NCI-H748 treated with DMSO at 0.1 percent for 48 hours (cell line): ENCODE measurements at regions not wholly inside any gene's neighbourhood (a gene's known extent, or its start where the extent isn't known, plus 50 kb on each side); places are given as distances from the start of the nearest gene placed in this dataset.
"Not testable (repeated sequence)": the region's sequence is repeated elsewhere in the genome, so short reads cannot be mapped to it uniquely, and the experiment has no call there.

Source experiments
- DNase-seq: peaks from one replicate; lab custom pipeline; 2025; lab: John Stamatoyannopoulos, UW

DNA sequence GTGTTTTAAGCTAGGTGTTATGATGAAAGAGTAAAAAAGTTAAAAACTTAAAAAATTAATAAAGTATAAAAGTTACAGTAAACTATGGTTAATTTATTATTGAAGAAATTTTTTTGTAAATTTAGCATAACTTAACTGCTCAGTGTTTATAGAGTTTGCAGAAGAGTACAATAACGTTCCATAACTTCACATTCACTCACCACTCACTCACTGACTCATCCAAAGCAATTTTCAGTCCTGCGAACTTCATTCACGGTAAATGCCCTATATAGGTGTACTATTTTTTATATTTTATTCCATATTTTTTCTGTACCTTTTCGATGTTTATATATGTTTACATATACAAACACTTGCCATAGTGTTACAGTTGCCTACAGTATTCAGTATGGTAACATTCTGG is 694.8 kb upstream of the SLC39A10 start:
- no peak for DNase-seq

- DNase-seq, result no peak
Observed at GRCh38 chr2:194954218-194954617, 702.8 kb upstream of the SLC39A10 start.

DNA sequence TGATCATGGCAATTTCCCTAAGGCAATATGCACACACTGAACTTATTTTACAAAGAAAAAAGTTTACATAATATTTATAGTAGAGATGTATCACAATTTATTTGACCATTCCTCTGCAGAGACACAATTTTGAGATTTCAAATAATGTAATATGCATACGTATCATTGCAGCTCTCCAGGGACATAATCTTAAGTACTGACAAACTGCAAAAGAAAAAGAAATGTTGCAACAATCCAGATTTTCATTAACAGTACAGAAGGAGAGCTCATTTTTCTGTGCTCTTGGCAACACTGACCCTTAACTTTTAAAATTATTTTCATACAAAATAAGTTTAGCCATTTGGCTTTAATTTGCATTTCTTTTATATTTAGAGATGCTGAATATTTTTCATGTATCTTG is 710.2 kb upstream of the SLC39A10 start:
- no peak for DNase-seq

DNA sequence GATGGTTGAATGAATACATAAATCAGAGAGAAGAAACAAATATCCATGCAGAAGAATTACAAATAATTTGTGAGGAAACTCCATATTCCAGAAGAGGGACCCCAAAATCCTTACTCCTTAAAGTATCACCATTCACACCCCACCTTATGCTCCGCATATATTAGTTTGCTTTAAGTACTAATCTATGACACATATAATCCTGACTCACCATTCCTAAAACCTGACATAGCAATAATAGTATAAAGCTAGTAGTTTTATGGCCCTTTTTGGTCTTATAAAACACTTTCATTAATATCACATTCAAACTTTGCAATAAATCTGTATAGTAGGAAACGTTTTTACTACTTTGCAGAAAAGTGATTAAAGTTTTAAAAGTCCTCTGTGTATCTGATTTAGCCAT is 719.0 kb upstream of the SLC39A10 start:
- DNase-seq, result no peak

- DNase-seq, result no peak
Observed at GRCh38 chr2:194927489-194927888, 729.5 kb upstream of the SLC39A10 start.

DNA sequence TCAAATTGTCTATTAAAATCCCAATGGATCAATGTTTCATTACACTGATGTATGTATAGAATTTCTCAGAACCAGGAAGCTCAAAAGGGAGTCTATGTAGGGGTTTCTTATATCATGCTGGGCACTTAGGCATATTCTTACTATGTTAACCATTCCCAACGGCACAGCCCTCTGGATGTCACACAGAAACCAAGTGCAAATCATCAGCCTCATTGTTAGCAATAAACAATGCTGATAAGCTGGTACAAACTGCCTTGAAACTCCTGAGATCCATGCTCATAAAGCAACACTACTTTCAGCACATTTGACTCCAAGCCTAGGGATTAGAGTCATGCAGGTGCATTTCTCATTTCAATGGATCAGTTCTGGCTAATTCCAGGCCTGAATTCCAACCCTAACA is 730.2 kb upstream of the SLC39A10 start:
- no peak for DNase-seq

DNA sequence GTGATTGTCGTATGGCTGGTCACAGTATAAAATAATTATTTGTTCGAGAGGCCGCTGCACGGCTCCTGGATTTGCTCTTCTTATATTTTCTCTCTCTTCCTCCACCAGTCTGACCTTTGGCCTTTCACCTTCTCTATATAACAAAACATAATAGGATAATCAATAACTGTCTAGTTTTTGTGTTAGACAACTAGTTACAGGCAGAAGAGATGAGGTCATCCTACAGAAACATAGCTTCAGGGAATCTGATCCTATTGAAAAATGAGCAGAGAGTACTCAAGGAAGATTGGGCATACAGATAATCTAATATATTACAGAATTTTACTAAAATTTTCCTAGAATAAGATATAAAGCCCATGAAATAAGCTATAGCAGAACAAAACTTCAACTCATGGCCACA is 731.3 kb upstream of the SLC39A10 start:
- no peak for DNase-seq

DNA sequence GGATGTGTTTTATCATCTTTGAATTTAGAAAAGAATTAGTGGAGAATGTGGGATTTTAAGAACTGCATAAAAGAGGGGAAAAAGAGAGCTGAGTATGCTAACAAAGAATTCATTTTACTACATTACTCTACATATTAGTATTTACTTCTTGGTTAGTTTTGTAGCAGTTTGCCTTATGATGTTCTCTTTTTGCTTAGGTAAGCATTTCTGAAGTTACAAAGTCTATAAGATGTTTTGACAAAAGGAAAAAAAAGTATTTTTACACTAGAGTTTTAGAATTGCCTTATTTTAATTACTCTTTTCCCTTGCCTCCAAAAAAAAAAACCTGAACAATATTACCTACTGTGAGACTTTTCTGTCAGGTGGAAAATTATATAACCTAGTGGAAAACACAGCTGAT is 739.5 kb upstream of the SLC39A10 start:
- no peak for DNase-seq

DNA sequence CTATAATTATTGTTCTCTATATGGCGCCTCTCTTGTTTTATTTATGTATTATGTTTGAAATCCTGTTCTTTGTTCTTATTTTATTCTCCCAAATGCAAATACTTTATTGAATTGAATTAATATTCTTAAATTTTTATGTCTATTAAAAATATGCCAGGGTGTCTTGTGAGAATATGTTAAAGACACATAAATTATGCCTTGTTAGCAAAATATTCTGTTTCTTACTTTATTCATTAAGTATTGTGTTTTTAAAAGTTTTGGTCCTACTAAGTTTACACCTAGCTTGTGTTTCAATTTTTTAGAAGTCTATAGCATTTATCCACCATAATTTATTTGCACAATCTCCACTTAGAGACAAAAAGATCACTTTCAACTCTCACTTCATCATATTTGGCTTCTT is 741.5 kb upstream of the SLC39A10 start:
- no peak for DNase-seq

GRCh38 chr2:194907569-194907968 is 749.5 kb upstream of the SLC39A10 start:
- no peak for DNase-seq

DNA sequence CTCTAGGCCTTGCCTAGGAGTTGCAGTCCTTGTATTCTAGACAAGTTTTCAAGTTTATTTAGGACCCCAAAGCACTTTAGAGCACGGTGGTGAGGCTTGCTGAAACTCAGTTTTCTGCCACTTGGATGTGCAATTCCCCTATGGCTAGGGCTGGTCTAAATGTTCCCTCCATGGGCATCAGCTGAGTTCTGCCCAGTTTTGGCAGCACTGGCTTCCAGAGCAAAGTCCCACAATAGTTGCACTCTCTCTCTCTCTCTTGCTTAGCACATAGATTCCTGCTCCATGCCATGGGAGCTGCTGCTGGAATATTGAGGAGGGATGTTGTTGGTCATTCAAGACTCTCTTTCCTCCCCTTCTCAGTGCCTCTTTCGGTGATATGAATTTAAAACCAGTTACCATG is 760.2 kb upstream of the SLC39A10 start:
- no peak for DNase-seq

- no peak for DNase-seq
Observed at GRCh38 chr2:194883711-194884110, 773.3 kb upstream of the SLC39A10 start.

DNA sequence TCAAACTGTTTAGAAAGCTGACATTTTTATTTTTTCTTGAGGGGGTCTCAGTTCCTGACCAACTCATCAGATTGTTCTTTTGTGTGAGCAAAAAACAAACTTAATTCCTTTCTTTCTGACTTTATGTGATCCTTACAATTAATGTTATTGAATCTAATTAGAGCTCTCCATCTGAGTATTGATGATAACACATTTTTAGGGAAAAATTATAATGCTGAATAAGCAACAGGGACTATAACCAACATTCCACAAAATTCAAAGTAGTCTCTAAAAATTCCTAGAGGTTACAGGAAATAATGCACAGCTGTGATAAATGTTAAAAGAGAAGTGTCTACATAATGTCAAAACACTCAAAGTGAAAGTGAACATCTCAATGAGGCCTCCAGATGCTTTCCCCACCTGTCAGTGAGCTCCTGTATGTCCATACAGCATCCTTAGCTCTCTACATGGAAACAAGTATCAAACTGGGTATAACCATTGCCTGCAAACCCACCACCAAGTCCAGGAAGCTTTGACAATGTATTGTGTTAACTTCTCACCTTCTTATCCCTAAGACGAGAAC is 786.0 kb upstream of the SLC39A10 start:
- DNase-seq, result no peak

DNA sequence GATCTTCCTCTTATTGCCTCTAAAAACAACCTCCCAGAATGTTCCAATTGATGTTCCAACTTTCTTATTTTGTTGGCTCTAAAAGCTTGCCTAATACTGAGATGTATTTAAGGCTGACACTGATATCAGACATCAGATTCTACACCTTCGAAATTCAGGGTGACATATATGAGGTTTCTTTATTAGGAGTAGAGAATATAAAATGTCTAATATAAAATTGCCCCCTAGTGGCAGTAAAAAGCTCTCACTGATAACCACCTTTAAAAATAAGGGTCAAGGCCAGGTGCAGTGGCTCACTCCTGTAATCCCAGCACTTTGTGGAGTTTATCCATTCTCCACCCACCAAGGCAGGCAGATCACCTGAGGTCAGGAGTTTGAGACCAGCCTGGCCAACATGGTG is 789.7 kb upstream of the SLC39A10 start:
- DNase-seq, result peak; percentile 50

DNA sequence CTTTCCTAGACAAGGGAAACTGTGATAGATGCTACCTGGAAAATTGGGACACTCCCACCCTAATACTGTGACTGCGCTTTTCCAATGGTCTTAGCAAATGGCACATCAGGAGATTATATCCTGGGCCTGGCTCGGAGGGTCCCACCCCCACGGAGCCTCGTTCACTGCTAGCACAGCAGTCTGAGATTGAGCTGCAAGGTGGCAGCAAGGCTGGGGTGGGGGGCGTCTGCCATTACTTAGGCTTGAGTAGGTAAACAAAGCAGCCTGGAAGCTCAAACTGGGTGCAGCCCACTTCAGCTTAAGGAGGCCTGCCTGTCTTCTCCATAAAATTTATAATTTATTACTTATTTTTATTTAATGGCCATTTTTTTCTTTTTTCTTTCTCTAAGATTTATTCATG is 802.1 kb upstream of the SLC39A10 start:
- no peak for DNase-seq

DNA sequence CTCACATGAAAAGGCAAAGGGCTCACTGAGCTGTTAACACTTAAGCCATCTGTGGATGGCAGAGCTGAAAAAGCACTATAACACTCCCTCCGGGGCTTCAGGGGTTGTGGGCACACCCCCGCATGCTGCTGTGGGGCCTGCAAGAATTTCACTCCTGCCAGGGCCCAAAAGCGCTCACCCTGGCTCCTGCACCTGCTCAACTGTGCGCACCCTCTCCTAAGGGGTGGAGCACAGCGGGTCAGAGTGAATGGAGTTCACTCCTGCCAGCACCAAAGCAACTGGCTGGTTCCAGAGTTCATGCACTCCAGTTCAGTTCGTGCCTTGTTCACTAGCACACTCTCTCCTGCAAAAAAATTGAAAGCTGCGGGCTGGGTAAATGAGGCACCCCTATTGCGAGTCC is 814.2 kb upstream of the SLC39A10 start:
- no peak for DNase-seq

- not testable (repeated sequence) for DNase-seq
Observed at GRCh38 chr2:194834371-194834770, 822.7 kb upstream of the SLC39A10 start.

- DNase-seq, result no peak
Observed at GRCh38 chr2:194826241-194826640, 830.8 kb upstream of the SLC39A10 start.

- no peak for DNase-seq
Observed at GRCh38 chr2:194824450-194824849, 832.6 kb upstream of the SLC39A10 start.

- DNase-seq, result no peak
Observed at GRCh38 chr2:194822657-194823056, 834.4 kb upstream of the SLC39A10 start.

DNA sequence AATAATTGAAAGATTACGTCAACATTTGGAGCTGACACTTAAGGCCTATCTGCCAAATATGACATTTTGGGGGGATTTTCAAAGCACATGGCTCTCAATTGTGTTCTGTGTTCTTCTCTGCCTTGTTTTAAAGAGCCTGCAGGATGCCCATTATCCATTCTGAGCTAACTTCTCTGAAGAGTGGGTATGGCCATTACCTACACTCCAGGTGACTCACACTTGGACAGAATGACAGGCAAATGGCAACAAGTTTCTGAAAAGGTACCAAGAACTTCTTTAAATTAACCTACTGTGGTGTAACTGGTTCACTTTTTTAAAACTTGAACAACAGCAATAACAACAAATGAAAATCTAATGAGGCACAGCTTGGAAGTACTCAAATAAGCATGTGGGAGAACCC is 834.9 kb upstream of the SLC39A10 start:
- peak; percentile 30 for DNase-seq

GRCh38 chr2:194819367-194819766 is 837.7 kb upstream of the SLC39A10 start:
- DNase-seq, result peak; percentile 47

- no peak for DNase-seq
Observed at GRCh38 chr2:194815475-194815874, 841.6 kb upstream of the SLC39A10 start.

- DNase-seq, result no peak
Observed at GRCh38 chr2:194802589-194802988, 854.4 kb upstream of the SLC39A10 start.

DNA sequence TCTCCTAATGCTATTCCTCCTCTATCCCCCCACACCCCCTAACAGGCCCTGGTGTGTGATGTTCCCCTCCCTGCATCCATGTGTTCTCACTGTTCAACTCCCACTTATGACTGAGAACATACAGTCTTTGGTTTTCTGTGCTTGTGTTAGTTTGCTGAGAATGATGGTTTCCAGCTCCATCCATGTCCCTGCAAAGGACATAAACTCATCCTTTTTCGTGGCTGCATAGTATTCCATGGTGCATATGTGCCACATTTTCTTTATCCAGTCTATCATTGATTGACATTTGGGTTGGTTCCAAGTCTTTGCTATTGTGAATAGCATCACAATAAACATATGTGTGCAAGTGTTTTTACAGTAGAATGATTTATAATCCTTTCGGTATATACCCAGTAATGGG is 870.0 kb upstream of the SLC39A10 start:
- DNase-seq, result not testable (repeated sequence)
